NCI-H187 treated with DMSO at 0.1 percent for 48 hours (cell line): ENCODE measurements at regions not wholly inside any gene's neighbourhood (a gene's known extent, or its start where the extent isn't known, plus 50 kb on each side); places are given as distances from the start of the nearest gene placed in this dataset.

Source experiments
- DNase-seq: peaks from one replicate; lab custom pipeline; 2025; lab: John Stamatoyannopoulos, UW

DNA sequence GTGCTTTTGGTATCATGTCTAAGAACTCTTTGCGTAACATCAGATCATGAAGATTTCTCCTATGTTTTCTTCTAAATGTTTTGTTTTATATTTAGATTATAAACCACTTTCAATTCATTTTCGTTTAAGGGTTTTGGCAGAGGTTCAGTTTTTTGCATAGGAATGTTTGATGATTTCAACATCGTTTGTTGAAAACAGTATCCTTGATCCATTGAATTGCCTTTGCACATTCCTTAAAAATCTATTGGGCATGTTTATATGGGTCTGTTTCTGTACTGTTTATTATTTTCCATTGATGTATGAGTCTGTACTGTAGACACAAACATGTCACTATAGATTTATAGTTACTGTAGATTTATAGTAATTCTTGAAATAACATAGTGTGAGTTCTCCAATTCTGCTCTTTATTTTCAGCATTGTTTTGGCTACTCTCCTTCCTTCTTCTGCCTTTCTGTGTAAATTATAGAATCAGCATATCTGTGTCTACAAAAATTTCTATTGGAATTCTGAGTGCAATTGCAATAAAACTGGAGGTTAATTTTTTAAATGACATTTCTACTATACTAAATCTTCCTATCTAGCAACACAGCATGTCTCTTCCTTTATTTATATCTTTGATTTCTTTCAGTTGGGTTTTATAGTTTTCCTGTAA is 374.0 kb downstream of the SV2B start:
- no peak for DNase-seq

DNA sequence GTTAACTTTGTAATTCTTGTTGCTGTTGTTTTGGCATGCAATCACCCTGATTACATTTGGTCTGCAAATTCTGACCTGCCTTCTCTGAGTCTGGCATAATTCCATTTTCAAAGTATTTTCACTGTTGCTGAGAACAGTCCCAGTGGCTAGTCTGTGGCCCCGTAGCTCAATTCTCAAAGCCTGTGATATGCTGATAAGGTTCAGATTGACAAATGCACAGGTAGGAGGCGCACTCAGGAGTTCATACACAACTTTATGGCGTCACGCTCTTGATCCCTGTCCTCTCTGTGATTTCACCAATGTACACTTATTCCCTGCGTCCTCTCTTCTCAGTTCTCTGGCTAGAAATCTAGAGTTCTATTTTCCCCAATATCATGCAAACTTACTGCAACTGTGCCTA is 376.6 kb upstream of the SLCO3A1 start:
- no peak for DNase-seq

DNA sequence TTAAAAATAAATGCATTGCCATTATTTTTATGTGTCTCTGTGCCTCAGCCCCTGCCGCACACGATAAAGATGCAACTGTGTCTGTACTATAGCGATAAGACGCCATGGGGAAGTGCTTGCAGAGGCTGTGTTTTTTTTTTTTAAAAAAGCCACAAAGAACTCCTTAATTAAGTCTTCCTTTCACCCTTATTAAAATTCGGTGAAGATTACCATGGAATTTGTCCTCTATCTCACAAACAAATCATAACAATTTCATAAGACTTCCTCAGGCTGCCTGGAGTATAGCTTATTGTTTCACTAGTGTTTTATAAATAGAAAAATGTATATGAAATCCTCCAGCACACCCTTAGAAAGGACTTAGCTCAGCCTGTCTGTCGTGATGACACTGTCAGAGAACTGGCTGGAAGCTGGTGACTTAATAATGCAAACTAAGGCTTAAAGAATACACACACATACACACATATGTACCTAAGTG is 374.8 kb upstream of the SLCO3A1 start:
- DNase-seq: no peak

- DNase-seq: no peak
Measured at GRCh38 chr15:91480426-91480825, 373.1 kb upstream of the SLCO3A1 start.

GRCh38 chr15:91482799-91483198 is 370.7 kb upstream of the SLCO3A1 start:
- peak; percentile 38 for DNase-seq

DNA sequence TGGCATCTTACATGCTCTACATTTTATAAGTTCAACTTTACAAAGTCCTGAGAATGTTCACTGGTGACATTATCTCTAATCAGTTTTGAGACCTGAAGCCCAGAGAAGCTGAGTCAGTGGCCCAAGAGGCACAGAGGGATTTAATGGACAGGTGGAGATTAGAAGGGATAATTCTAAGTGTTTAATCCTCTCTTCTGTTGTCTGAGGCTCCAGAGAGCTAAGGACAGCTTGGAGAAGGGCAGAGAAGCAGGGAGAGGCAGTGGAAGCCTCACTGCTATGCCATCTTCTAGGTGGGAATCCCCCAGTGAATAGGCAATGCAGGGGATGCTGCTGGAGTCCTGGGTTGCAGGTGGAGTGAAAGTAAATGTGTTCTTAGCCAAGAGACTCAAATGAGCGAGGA is 369.4 kb upstream of the SLCO3A1 start:
- DNase-seq: no peak

DNA sequence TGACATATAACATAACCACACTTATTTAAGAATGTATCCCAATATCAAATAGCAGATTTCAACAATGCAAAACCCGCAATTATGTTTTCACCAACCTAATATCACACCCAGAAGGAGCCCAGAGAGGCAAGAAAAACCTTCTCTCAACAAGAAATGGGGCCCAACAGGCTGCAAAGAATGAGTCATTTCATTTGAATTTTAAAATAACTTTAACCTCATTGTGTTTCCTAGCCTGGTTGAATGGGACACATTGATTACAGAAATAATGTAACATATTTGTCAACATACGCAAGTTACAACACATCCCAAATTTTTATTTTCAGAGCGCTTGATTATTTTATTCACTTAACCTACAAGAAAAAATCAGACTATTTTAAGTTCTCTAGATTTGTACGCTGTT is 365.1 kb upstream of the SLCO3A1 start:
- no peak for DNase-seq

DNA sequence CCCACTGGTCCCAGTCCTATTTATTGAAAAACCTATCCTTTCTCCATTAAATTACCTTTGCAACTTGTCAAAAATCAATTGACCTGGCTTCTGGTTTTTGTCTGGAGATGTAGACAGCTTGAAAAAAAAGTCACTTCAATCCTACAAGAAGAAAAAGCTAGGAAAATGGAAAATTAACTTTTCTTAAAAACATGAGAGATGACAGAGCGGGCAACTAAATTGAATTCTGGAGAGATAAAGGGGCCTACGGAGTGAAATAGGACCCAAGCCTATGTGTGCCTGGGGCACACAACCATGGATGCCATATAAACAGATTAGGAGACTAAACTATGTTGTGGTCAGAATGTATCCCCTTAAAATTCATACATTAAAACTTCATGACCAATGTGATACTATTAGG is 363.3 kb upstream of the SLCO3A1 start:
- no peak for DNase-seq

- no peak for DNase-seq
Measured at GRCh38 chr15:91491101-91491950, 362.2 kb upstream of the SLCO3A1 start.

- DNase-seq: no peak
Measured at GRCh38 chr15:91496754-91497691, 356.5 kb upstream of the SLCO3A1 start.

DNA sequence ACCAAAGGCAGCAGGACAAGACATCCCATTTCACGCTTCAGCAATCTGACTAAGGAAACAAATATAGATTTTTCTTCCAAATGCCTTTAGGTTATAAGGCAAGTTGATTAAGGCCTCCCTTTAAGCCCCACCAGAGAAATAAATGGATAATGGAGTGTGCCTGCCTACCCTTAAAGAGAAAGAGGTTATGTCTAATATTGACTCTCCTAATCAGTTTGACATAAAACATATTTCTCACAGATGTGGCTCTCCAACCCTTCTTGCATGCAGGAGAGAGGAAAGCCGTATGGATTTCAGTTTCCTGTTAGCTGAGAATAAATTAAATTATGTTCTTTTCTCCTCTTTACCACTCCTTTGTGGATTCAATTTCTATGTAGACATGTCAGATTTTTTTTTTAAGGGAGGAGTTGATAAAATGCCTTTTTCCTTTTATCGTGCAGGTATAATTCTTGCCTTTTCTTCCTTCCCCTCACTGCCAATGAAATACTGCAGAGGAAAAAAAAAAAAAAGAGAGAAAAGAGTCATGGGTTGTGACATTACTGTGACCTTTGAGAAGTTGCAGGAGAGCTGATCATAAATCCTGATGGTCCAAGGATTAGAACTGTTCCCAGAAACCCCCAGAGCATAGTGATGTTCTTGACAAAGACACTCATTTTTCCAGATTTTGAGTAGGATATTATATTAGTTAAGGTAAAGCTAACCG is 355.3 kb upstream of the SLCO3A1 start:
- no peak for DNase-seq

DNA sequence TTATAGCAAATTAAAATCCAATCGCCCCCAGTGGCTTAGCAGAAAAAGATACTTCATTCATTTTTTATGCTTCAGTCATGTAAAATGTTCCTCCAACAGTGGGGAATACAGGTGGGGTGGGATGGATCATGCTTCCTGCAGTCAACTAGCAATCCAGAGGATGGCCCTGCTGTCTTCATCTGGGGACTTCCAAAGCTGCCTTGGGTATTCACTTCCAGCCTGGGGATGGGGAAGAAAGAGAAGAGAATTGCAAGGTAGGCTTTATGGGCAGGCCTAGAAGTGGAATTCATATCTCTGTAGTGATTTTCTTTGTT is 354.8 kb upstream of the SLCO3A1 start:
- DNase-seq: no peak

DNA sequence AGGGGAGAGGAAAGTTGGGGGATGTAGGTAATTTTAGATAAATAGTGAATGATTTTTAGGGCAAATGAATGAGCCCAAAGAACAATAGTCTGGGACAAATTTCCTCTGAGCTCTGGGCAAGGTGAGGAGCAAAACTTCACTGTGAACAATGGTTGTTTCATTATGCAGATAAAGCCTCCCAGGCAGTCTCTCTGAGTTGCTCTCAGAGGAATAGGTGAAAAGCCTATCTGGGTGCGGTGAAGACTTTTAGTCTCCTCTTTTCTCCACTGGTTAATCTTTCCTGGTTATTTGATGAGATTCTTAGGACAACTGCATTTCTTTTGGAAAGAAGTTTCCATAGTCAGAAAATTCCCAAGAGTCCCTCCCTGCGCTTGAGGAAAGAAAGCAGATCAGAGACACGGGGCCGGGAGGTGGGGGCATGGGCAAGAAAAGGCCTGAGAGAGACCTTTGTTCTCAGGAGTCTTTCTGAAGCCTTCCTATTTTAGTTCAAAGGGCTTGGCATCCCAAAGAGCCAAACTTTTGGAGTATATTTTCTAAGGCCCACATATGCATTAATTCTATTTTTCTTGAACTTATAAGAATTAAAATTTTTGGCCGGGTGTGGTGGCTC is 353.6 kb upstream of the SLCO3A1 start:
- no peak for DNase-seq

DNA sequence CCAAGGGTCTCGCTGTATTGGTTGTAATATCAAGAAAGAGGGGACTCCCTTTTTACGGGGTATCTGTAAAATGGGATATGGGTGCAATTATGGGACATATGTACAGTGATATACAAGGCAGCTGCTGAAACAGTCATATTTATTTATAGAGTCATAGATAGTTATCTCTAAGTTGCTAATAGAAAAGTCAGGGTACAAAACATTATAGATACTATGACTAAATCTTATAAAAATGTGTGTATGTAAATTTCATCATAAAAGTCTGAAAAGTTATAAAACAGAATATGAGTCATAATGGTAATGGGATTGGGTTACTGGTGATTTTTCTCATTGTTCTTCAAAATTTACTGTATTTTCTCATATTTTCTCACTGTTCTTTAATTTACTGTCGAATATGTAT is 344.9 kb upstream of the SLCO3A1 start:
- no peak for DNase-seq

DNA sequence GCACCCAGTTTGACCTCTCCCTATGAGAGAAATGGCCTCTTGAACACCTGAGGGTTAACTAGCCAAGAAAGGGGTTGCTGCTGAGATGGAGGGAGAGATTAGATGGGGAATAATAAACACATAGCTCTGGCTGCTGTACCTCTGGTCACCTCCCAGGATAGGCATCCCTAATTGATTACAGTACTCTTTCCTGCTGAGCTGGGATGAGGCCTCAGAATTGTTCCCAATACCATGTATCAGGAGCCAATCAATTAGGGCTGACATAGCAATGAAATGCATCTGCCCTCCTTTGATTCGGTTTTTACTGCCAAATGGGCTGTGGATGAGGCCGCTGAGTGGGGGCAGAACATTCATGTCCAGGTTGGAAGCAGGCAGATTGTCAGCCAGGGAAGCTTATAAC is 339.4 kb upstream of the SLCO3A1 start:
- DNase-seq: no peak

- no peak for DNase-seq
Measured at GRCh38 chr15:91515188-91515754, 338.2 kb upstream of the SLCO3A1 start.

GRCh38 chr15:91516866-91517265 is 336.6 kb upstream of the SLCO3A1 start:
- peak; percentile 38 for DNase-seq

- no peak for DNase-seq
Measured at GRCh38 chr15:91517491-91518200, 335.9 kb upstream of the SLCO3A1 start.

DNA sequence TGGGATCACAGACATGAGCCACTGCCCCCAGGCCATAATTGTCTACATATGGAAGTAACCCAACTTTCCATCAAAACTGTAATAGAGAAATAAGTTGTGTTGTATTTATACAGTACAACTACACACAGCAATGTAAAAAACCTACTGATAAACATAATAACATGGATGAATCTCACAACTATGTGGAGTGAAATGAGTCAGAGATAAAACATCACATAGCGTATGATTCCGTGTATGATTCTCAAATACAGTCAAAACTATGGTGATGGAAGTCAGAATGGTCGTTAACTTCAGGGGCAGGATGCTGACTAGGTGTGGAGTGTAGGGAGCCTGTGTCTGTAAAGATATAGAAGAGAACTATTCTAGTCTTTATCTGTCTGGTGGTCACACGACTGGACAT is 332.7 kb upstream of the SLCO3A1 start:
- no peak for DNase-seq

- no peak for DNase-seq
Measured at GRCh38 chr15:91521548-91521947, 332.0 kb upstream of the SLCO3A1 start.

DNA sequence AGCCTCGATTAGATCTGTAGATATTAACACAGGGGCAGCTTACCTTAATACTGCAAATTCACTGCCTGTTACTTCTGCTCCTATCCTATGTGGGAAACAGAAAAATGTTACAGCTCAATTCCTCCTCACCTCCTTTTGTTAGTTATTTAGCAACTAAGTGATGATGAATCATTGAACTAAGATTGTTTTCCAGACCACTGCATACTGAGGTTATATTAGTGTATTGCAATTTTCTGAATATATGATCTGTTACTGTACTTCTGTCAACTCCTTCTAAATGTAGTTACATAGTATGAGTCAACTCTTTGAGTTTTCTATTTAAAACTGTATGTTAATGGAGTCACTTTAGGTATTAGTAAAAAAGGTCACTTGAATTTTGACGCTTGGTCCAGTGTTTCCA is 331.5 kb upstream of the SLCO3A1 start:
- DNase-seq: no peak
